ENCODE measurements at regions not wholly inside any gene's neighbourhood (a gene's known extent, or its start where the extent isn't known, plus 50 kb on each side); places are given as distances from the start of the nearest gene placed in this dataset.
"Not testable (repeated sequence)": the region's sequence is repeated elsewhere in the genome, so short reads cannot be mapped to it uniquely, and the experiment has no call there.

DNA sequence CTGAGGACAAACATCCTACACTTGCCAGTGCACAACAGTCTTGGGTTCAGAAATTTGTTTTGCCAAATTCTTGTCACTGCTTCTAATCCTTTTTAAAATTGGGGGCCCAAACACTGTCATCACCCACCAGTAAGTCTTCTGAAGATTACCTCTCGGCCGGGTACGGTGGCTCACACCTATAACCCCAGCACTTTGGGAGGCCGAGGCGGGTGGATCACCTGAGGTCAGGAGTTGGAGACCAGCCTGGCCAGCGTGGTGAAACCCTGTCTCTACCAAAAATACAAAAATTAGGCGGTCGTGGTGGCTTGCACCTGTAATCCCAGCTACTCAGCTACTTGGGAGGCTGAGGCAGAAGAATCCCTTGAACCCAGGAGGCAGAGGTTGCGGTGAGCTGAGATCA, 87.8 kb upstream of the DMRT1 start:
- not testable (repeated sequence) for TF ChIP-seq CTCF (IDR thresholded peaks at IDR 0.05; ENCODE audit: control extremely low read depth in 1 of 3, insufficient read depth in 1 of 3, low read depth in 1 of 3, low read length in 3 of 3); POLR2A (IDR thresholded peaks at IDR 0.05; ENCODE audit: control extremely low read depth in 1 of 2, low read depth in 2 of 2, low read length in 2 of 2); RXRA (IDR thresholded peaks at IDR 0.05; ENCODE audit: insufficient read depth, low read depth, low read length); CEBPB (IDR thresholded peaks at IDR 0.05; ENCODE audit: low read depth, low read length); BRCA1 (IDR thresholded peaks at IDR 0.05; ENCODE audit: low read depth, low read length); TCF12 (IDR thresholded peaks at IDR 0.05; ENCODE audit: low read depth, low read length); SIN3A (conservative IDR thresholded peaks at IDR 0.05 in 1 of 2, IDR thresholded peaks at IDR 0.05 in 1 of 2; ENCODE audit: low read depth in 1 of 2, low read length in 2 of 2); SP2 (IDR thresholded peaks at IDR 0.05; ENCODE audit: low read length)

Data from H1 (cell line).